HepG2 (cell line): ENCODE measurements at regions not wholly inside any gene's neighbourhood (a gene's known extent, or its start where the extent isn't known, plus 50 kb on each side); places are given as distances from the start of the nearest gene placed in this dataset.

Experiments used
- ATF2 ChIP-seq: sonication (generic); formaldehyde crosslinking; IDR thresholded peaks from 2 replicates; pipeline ENCODE4 v1.4.0; 2020; ENCODE audit warnings: missing genetic modification reagents
- E2F5 ChIP-seq: sonication (generic); formaldehyde crosslinking; conservative IDR thresholded peaks from 2 replicates; pipeline ENCODE4 v1.4.0; 2020; ENCODE audit warnings: missing genetic modification reagents
- FOSL2 ChIP-seq: sonication (generic); formaldehyde crosslinking; IDR thresholded peaks from 2 replicates; pipeline ENCODE4 v1.4.0; 2020; ENCODE audit warnings: missing genetic modification reagents
- FOXP4 ChIP-seq: sonication (generic); formaldehyde crosslinking; IDR thresholded peaks from 2 replicates; pipeline ENCODE4 v1.4.0; 2020; ENCODE audit warnings: missing genetic modification reagents
- PHB2 ChIP-seq: fragments of 450-650 bp; IDR thresholded peaks from 2 replicates; pipeline ENCODE4 v1.6.1; 2018; ENCODE audit not compliant: partially characterized antibody
- SIX4 ChIP-seq: sonication (generic); formaldehyde crosslinking; IDR thresholded peaks from 2 replicates; pipeline ENCODE4 v1.4.0; 2020; ENCODE audit warnings: missing genetic modification reagents
- ZNF3 ChIP-seq: IDR thresholded peaks from 2 replicates; pipeline ENCODE4 v1.7.0; 2017; ENCODE audit warnings: inconsistent platforms
- ZNF512 ChIP-seq: sonication (generic); formaldehyde crosslinking; IDR thresholded peaks from 2 replicates; pipeline ENCODE4 v1.4.0; 2020; ENCODE audit warnings: mild to moderate bottlenecking, missing genetic modification reagents
- ZNF557 ChIP-seq: sonication (generic); formaldehyde crosslinking; IDR thresholded peaks from 2 replicates; pipeline ENCODE4 v1.4.0; 2020; ENCODE audit warnings: missing genetic modification reagents
- ZNF737 ChIP-seq: sonication (generic); formaldehyde crosslinking; IDR thresholded peaks from 2 replicates; pipeline ENCODE4 v1.5.0; 2020; ENCODE audit warnings: missing genetic modification reagents, mild to moderate bottlenecking, borderline replicate concordance
- ZNF891 ChIP-seq: sonication (generic); formaldehyde crosslinking; IDR thresholded peaks from 2 replicates; pipeline ENCODE4 v1.5.0; 2020; ENCODE audit warnings: mild to moderate bottlenecking, missing genetic modification reagents

DNA sequence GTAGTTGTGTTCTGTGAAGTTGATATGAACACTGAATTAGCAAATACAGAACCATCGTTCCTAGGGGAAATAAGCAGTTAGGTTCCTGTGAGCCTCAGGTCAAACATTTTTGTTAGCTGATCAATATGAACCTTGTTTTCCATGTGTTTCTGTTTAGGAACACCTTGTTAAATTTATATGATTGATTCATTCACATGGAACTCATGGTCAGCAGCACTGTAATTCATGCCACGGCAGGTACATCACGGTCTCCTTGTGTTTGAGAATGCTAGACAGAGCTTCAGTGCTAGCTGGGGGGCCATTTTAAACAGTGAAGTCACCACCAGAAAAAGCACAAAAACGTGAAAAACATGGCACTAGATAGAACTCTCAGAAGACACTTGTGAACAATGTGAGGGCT lies 62.2 kb downstream of the MYCN start (continued):
- TF ChIP-seq ATF2 (CRISPR knock-in tag) (no peak), SIX4 (CRISPR knock-in tag) (no peak), ZNF512 (CRISPR knock-in tag) (no peak), ZNF3 (CRISPR knock-in tag) (no peak), PHB2 (no peak), FOSL2 (CRISPR knock-in tag) (no peak), ZNF737 (CRISPR knock-in tag) (no peak), E2F5 (no peak), FOXP4 (CRISPR knock-in tag) (no peak), ZNF557 (CRISPR knock-in tag) (no peak), ZNF891 (CRISPR knock-in tag) (no peak)
